Kidney (tissue), 13 donors: ENCODE measurements at regions not wholly inside any gene's neighbourhood (a gene's known extent, or its start where the extent isn't known, plus 50 kb on each side); places are given as distances from the start of the nearest gene placed in this dataset.

Source experiments
- DNase-seq, 5 donors: peaks; one replicate each; pipeline ENCODE4 v3.0.0-alpha.2; 2013 to 2020
- FAIRE-seq: peaks from 2 replicates; lab custom pipeline; 2012; peaks lifted over from hg19 to GRCh38; lab: Jason Lieb, UNC
- H3K27ac ChIP-seq, 2 donors: one replicate each; pipeline ENCODE4 v1.7.0; 2013; ENCODE audit warnings: low read depth in 2 of 2, low read length in 2 of 2, inconsistent platforms in 1 of 2
- H3K27me3 ChIP-seq: one replicate; pipeline ENCODE4 v1.7.1; 2013; ENCODE audit warnings: low read length, inconsistent platforms; ENCODE audit not compliant: control insufficient read depth, insufficient read depth
- H3K36me3 ChIP-seq, 3 donors: one replicate each; pipeline versions ENCODE4 v1.7.0 to v1.7.1; 2013; ENCODE audit warnings: low read length in 3 of 3, control low read depth in 1 of 3, inconsistent platforms in 1 of 3; ENCODE audit not compliant: insufficient read depth in 3 of 3, control insufficient read depth in 2 of 3
- H3K4me1 ChIP-seq, 3 donors: one replicate each; pipeline versions ENCODE4 v1.7.0 to v1.7.1; 2013; ENCODE audit warnings: low read length in 3 of 3, inconsistent platforms in 1 of 3, low read depth in 1 of 3; ENCODE audit not compliant: control insufficient read depth in 2 of 3, insufficient read depth in 2 of 3
- H3K4me3 ChIP-seq, 3 donors: one replicate each; pipeline versions ENCODE4 v1.7.0 to v1.8.1; 2013; ENCODE audit warnings: low read length in 3 of 3, control low read depth in 1 of 3, inconsistent platforms in 1 of 3
- H3K9ac ChIP-seq, 3 donors: one replicate each; pipeline versions ENCODE4 v1.7.0 to v1.7.1; 2013; ENCODE audit warnings: low read length in 3 of 3, control low read depth in 1 of 3, inconsistent platforms in 1 of 3
- H3K9me3 ChIP-seq, 3 donors: one replicate each; pipeline versions ENCODE4 v1.7.0 to v1.7.1; 2013; ENCODE audit warnings: low read length in 3 of 3, control low read depth in 1 of 3, inconsistent platforms in 1 of 3; ENCODE audit not compliant: control insufficient read depth in 2 of 3, insufficient read depth in 1 of 3
- CTCF ChIP-seq: IDR thresholded peaks from 3 replicates; pipeline ENCODE4 v1.5.1; 2012; ENCODE audit warnings: mild to moderate bottlenecking, moderate library complexity, borderline replicate concordance; ENCODE audit not compliant: insufficient read depth; ENCODE audit errors: extremely low read depth
- intact Hi-C: fragments of 100-400 bp; cut with DNase I; formaldehyde crosslinking; loops from one replicate; pipeline ENCODE4 v1.11.1; 2022
- donor health status: control.
- donor health status: control.
- donor health status: control.
- donor health status: control.
- donor health status: control.
- donor health status: DM: yes; HTN: yes; CAD: no.
- donor health status: Normal renal cell carcinoma (clear cell type).

GRCh38 chr6:130697271-130697994 is 129.8 kb upstream of the SMLR1 start:
- Histone ChIP-seq H3K27me3 (no peaks in the 10 kb centered on the region), H3K4me1 (no peaks in the 10 kb centered on the region), H3K4me3 (no peak overlapping the region), H3K27ac (no peak overlapping the region), H3K9me3 (no peaks in the 10 kb centered on the region), H3K9ac (no peak overlapping the region), H3K36me3 (no peaks in the 10 kb centered on the region)
- no peak for FAIRE-seq
- intact Hi-C loops: loop anchor here (10.0 kb wide), 2 partner anchors 333 to 373 kb away; partner anchors contain the start of gene TMEM200A
- no peak for DNase-seq
- no peak for TF ChIP-seq CTCF

GRCh38 chr6:130697995-130698535 is 129.1 kb upstream of the SMLR1 start:
- Histone ChIP-seq H3K4me1 (no peaks in the 10 kb centered on the region), H3K4me3 (no peak overlapping the region), H3K36me3 (no peaks in the 10 kb centered on the region), H3K9ac (no peak overlapping the region), H3K9me3 (no peaks in the 10 kb centered on the region), H3K27ac (no peak overlapping the region), H3K27me3 (no peaks in the 10 kb centered on the region)
- FAIRE-seq: no peak
- peak in 3 of 5 donors; percentile 20 to 55 (median 41) for DNase-seq
- intact Hi-C loops: loop anchor here (10.0 kb wide), 2 partner anchors 333 to 373 kb away; partner anchors contain the start of gene TMEM200A
- peak; percentile 66 for TF ChIP-seq CTCF

GRCh38 chr6:130699742-130700141 is 127.5 kb upstream of the SMLR1 start:
- FAIRE-seq: no peak
- no peak for TF ChIP-seq CTCF
- no peaks in the 10 kb centered on the region for H3K9me3 ChIP-seq

More at GRCh38 chr6:130699742-130700141, 127.5 kb upstream of the SMLR1 start:
- no peaks in the 10 kb centered on the region for H3K36me3 ChIP-seq
- no peak for DNase-seq
- H3K27me3 ChIP-seq: no peaks in the 10 kb centered on the region
- no peak overlapping the region for H3K27ac ChIP-seq
- intact Hi-C loops: loop anchor here (10.0 kb wide), 2 partner anchors 335 to 375 kb away; partner anchors contain the start of gene TMEM200A
- H3K4me3 ChIP-seq: no peak overlapping the region
- H3K4me1 ChIP-seq: no peaks in the 10 kb centered on the region
- H3K9ac ChIP-seq: no peak overlapping the region
